Stomach (tissue), 8 donors: ENCODE measurements at regions not wholly inside any gene's neighbourhood (a gene's known extent, or its start where the extent isn't known, plus 50 kb on each side); places are given as distances from the start of the nearest gene placed in this dataset.

Experiments used
- DNase-seq, 2 donors: peaks; one replicate each; pipeline versions ENCODE4 v3.0.0 to v3.0.0-alpha.2; 2013 to 2019
- H3K27ac ChIP-seq, 5 donors: fragments of 200-600 bp in 4 of 5; sonication (generic) in 4 of 5; one replicate each; pipeline ENCODE4 v1.5.1; 2013 to 2019; ENCODE audit warnings: mild to moderate bottlenecking in 1 of 5, moderate library complexity in 1 of 5
- H3K27me3 ChIP-seq, 3 donors: fragments of 200-600 bp; sonication (generic); one replicate each; pipeline ENCODE4 v1.5.1; 2017 to 2019; ENCODE audit warnings: mixed run types in 1 of 3
- H3K36me3 ChIP-seq, 4 donors: fragments of 200-600 bp; sonication (generic); 1 replicate in 3 of 4; 2 replicates in 1 of 4; pipeline ENCODE4 v1.5.1; 2016 to 2019
- H3K4me1 ChIP-seq, 4 donors: fragments of 200-600 bp; sonication (generic); one replicate each; pipeline ENCODE4 v1.5.1; 2016 to 2019
- H3K4me3 ChIP-seq, 4 donors: fragments of 200-600 bp; sonication (generic) in 3 of 4; one replicate each; pipeline ENCODE4 v1.5.1; 2016 to 2019; ENCODE audit warnings: mild to moderate bottlenecking in 1 of 4
- H3K9me3 ChIP-seq, 4 donors: fragments of 200-600 bp; sonication (generic); one replicate each; pipeline ENCODE4 v1.5.1; 2016 to 2019
- EP300 ChIP-seq: sonication (generic); formaldehyde crosslinking; IDR thresholded peaks from one replicate; pipeline ENCODE4 v1.6.1; 2017; ENCODE audit warnings: antibody characterized with exemption
- POLR2A ChIP-seq, 4 donors: fragments of 450-650 bp; IDR thresholded peaks; one replicate each; pipeline ENCODE4 v1.6.1; 2016; ENCODE audit warnings: antibody characterized with exemption in 4 of 4, control low read depth in 2 of 4, mild to moderate bottlenecking in 1 of 4, moderate library complexity in 1 of 4
- POLR2AphosphoS5 ChIP-seq, 3 donors: sonication (generic); formaldehyde crosslinking; IDR thresholded peaks; one replicate each; pipeline ENCODE4 v1.6.1; 2016; ENCODE audit warnings: antibody characterized with exemption in 3 of 3
- WGBS, 5 donors: extraction: QIAGEN DNeasy Blood & Tissue Kit in 3 of 5; methylation state at CpG; one replicate each; pipeline versions ENCODE4 v1.1.5 to v1.1.7; 2013 to 2018; 5-methylcytosine and 5-hydroxymethylcytosine counted together
- intact Hi-C: fragments of 100-400 bp; cut with DNase I; formaldehyde crosslinking; loops from one replicate; pipeline ENCODE4 v1.15.1; 2023; ENCODE audit warnings: low total_unique reads
- TF ChIP-seq, protein P1 (sequence below), 7 experiments: fragments of 450-650 bp in 4 of 7; fragments of 200-600 bp in 3 of 7; sonication (generic) in 3 of 7; IDR thresholded peaks; one replicate each; pipeline ENCODE4 v1.5.1; 2016 to 2019; ENCODE audit warnings: antibody characterized with exemption in 7 of 7, control low read depth in 2 of 7, mild to moderate bottlenecking in 1 of 7
- donor health status: healthy with polysubstance abuse.
- donor health status: Bipolar disorder and iron deficiency.
- donor health status: healthy.

DNA sequence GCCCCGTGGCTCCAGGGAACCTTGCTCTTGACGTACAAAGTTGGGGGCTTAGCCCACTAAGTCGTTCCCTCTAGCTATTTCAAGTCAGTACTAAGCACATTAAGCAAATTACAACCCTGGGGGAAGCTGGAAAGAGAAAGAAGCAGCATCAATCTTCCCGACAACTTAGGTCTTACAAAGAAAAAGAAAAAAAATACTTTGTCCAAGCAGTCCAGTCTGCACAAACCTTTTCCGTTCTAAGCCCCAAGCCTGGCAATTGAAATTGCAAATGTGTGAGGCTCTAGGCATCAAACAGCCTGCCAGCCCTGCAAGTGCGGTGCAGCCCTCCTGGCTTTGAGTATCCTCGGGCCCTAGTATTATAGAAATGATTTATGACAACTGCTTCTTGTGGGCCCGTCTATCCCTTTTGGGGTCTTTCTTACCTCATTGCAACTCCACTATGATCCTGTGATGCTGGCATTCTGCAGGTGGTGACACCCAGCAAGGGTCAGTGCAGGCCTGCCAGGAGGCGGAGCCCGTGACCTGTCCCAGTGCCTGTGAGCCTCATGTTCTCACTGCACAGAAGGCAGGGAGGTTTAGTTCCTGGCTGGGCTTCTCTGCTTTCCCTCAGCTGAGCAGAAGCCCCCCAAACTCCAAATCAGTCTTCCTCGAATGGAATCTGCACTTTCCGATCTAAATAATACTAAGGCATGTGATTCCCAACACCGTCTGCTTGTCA, 232.3 kb upstream of the IRX2 start:
- Histone ChIP-seq H3K27ac (no peak overlapping the region), H3K27me3 (no peaks in the 10 kb centered on the region), H3K9me3 (no peaks in the 10 kb centered on the region), H3K36me3 (no peaks in the 10 kb centered on the region), H3K4me3 (no peak overlapping the region), H3K4me1 (no peaks in the 10 kb centered on the region)
- intact Hi-C loops, result no loop called here
- TF ChIP-seq POLR2AphosphoS5 (IDR thresholded peaks at IDR 0.05) (no peak), EP300 (no peak), POLR2A (IDR thresholded peaks at IDR 0.05) (no peak)
- TF ChIP-seq, protein P1, sequence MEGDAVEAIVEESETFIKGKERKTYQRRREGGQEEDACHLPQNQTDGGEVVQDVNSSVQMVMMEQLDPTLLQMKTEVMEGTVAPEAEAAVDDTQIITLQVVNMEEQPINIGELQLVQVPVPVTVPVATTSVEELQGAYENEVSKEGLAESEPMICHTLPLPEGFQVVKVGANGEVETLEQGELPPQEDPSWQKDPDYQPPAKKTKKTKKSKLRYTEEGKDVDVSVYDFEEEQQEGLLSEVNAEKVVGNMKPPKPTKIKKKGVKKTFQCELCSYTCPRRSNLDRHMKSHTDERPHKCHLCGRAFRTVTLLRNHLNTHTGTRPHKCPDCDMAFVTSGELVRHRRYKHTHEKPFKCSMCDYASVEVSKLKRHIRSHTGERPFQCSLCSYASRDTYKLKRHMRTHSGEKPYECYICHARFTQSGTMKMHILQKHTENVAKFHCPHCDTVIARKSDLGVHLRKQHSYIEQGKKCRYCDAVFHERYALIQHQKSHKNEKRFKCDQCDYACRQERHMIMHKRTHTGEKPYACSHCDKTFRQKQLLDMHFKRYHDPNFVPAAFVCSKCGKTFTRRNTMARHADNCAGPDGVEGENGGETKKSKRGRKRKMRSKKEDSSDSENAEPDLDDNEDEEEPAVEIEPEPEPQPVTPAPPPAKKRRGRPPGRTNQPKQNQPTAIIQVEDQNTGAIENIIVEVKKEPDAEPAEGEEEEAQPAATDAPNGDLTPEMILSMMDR (IDR thresholded peaks at IDR 0.05), result no peak
- WGBS, 5 donors, result 60 to 73% (median 69%) methylated on average over 13 of the region's 13 CpGs
- no peak for DNase-seq

DNA sequence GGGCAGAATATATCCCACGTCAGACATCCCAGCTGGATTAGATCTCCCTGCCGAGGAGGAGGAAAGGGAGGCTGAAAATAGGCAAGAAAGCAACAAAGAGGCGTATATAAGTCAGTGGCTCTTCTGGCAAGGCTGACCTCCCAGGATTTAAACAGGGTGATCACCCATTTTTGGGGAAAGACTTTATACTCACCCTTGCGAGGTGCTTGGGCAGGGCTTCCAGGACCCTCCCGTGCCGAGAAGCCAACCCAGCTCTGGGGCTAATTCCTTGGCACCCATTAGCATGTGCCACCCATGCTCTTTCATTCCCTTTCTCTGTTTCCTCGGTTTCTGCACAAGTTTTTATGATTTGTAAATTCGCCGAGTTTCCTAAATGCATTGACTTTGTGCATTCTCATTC, 230.2 kb upstream of the IRX2 start:
- H3K4me1 ChIP-seq, result no peaks in the 10 kb centered on the region
- no peak overlapping the region for H3K27ac ChIP-seq
- 78 to 88% (median 86%) methylated on average over 9 of the region's 9 CpGs for WGBS, 5 donors
- DNase-seq, result no peak
- H3K36me3 ChIP-seq, result no peaks in the 10 kb centered on the region
- intact Hi-C loops, result no loop called here
- no peaks in the 10 kb centered on the region for H3K27me3 ChIP-seq
- H3K9me3 ChIP-seq, result no peaks in the 10 kb centered on the region
- H3K4me3 ChIP-seq, result no peak overlapping the region
- TF ChIP-seq POLR2AphosphoS5 (IDR thresholded peaks at IDR 0.05), result no peak
- TF ChIP-seq EP300, result no peak
- TF ChIP-seq, protein P1 (IDR thresholded peaks at IDR 0.05), result no peak
- TF ChIP-seq POLR2A (IDR thresholded peaks at IDR 0.05), result no peak

DNA sequence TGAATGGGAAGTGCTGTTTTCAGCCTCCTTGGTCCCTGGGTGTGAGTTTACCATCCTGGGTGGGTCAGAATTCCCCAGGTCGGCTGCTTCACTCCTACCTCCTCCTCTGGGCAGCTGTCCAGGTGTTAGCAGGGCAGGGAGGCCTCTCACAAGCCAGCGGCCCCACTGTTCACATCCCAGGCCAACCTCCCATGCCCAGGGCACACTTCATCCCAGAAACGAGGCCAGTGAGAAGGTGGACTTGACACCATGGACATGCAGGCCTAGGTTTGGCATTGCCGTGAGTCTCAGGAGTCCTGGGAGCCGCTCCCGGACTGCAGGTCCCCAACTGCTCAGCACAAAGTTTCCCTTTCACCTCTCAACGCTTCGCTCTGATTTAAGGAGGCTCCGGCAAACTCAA, 229.6 kb upstream of the IRX2 start:
- Histone ChIP-seq H3K27ac (no peak overlapping the region), H3K36me3 (no peaks in the 10 kb centered on the region), H3K9me3 (no peaks in the 10 kb centered on the region), H3K4me3 (no peak overlapping the region), H3K27me3 (no peaks in the 10 kb centered on the region), H3K4me1 (no peaks in the 10 kb centered on the region)
- TF ChIP-seq POLR2AphosphoS5 (IDR thresholded peaks at IDR 0.05) (no peak), POLR2A (IDR thresholded peaks at IDR 0.05) (no peak), EP300 (no peak)
- TF ChIP-seq, protein P1 (IDR thresholded peaks at IDR 0.05), result no peak
- DNase-seq, result no peak
- WGBS, 5 donors, result 66 to 78% (median 70%) methylated on average over 8 to 9 of the region's 9 CpGs
- intact Hi-C loops, result no loop called here

DNA sequence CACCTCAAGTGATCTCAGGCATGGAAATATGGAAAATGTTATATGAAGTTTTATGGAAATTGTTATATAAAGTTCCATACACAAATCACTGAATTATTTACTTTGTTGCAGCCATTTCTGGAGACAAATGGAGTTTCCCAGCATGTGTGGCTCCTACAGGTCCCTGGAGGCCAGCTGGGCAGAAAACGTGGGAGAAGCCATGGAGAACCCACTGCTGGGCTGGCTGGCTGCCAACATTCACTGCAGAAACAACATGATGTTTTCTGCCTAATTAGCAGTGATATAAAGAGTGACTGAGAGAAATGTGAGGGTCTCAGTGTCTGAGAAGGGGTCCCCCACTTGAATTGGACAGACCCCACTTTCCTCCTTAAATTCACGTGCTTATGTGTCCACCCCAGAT, 208.8 kb upstream of the IRX2 start:
- intact Hi-C loops, result no loop called here
- TF ChIP-seq EP300 (no peak), POLR2AphosphoS5 (IDR thresholded peaks at IDR 0.05) (no peak), POLR2A (IDR thresholded peaks at IDR 0.05) (no peak)
- TF ChIP-seq, protein P1 (IDR thresholded peaks at IDR 0.05), result no peak
- H3K9me3 ChIP-seq, result peaks cover 0 to 36% (median 15%) of the 10 kb centered on the region in 4 donors
- H3K4me1 ChIP-seq, result no peaks in the 10 kb centered on the region
- no peak for DNase-seq
- H3K27ac ChIP-seq, result no peak overlapping the region
- WGBS, 5 donors, result 24 to 49% (median 35%) methylated on average over 2 of the region's 2 CpGs
- no peak overlapping the region for H3K4me3 ChIP-seq
- no peaks in the 10 kb centered on the region for H3K36me3 ChIP-seq
- no peaks in the 10 kb centered on the region for H3K27me3 ChIP-seq
